Parathyroid adenoma (tissue), 2 donors: ENCODE measurements at regions not wholly inside any gene's neighbourhood (a gene's known extent, or its start where the extent isn't known, plus 50 kb on each side); places are given as distances from the start of the nearest gene placed in this dataset.

Source experiments
- H2AFZ ChIP-seq: fragments of 300-600 bp; sonication (generic); one replicate; pipeline ENCODE4 v1.7.0; 2017; ENCODE audit warnings: antibody characterized with exemption, mild to moderate bottlenecking
- H3K27ac ChIP-seq: fragments of 300-600 bp; sonication (generic); one replicate; pipeline ENCODE4 v1.7.0; 2017
- H3K27me3 ChIP-seq: fragments of 300-600 bp; sonication (generic); one replicate; pipeline ENCODE4 v1.7.0; 2017; ENCODE audit warnings: low read length; ENCODE audit not compliant: control insufficient read depth, insufficient read depth
- H3K36me3 ChIP-seq: fragments of 300-600 bp; sonication (generic); one replicate; pipeline ENCODE4 v1.7.0; 2017; ENCODE audit warnings: low read length; ENCODE audit not compliant: control insufficient read depth, insufficient read depth
- H3K4me1 ChIP-seq: fragments of 300-600 bp; sonication (generic); one replicate; pipeline ENCODE4 v1.7.0; 2017; ENCODE audit warnings: control low read depth
- H3K4me2 ChIP-seq: fragments of 300-600 bp; sonication (generic); one replicate; pipeline ENCODE4 v1.7.0; 2017; ENCODE audit warnings: low read length
- H3K4me3 ChIP-seq: fragments of 300-600 bp; sonication (generic); one replicate; pipeline ENCODE4 v1.7.0; 2017; ENCODE audit warnings: low read depth, low read length
- H3K79me2 ChIP-seq: fragments of 300-600 bp; sonication (generic); one replicate; pipeline ENCODE4 v1.7.0; 2017; ENCODE audit warnings: control low read depth
- H3K9ac ChIP-seq: fragments of 300-600 bp; sonication (generic); one replicate; pipeline ENCODE4 v1.7.0; 2017; ENCODE audit warnings: mild to moderate bottlenecking
- H3K9me3 ChIP-seq: fragments of 300-600 bp; sonication (generic); one replicate; pipeline ENCODE4 v1.7.0; 2017; ENCODE audit warnings: low read length; ENCODE audit not compliant: control insufficient read depth
- CTCF ChIP-seq: fragments of 300-600 bp; sonication (generic); IDR thresholded peaks from one replicate; pipeline ENCODE4 v1.7.0; 2017; ENCODE audit warnings: antibody characterized with exemption, mild to moderate bottlenecking
- donor health status: primary hyperparathyroidism.

- TF ChIP-seq CTCF = no peak
- Histone ChIP-seq H3K4me2 (no peak overlapping the region), H3K9me3 (no peaks in the 10 kb centered on the region), H3K36me3 (no peaks in the 10 kb centered on the region), H3K27me3 (no peaks in the 10 kb centered on the region), H3K9ac (no peak overlapping the region), H3K79me2 (no peaks in the 10 kb centered on the region), H3K4me3 (no peak overlapping the region), H2AFZ (no peak overlapping the region), H3K4me1 (no peaks in the 10 kb centered on the region), H3K27ac (no peak overlapping the region)
Measured at GRCh38 chr2:149808556-149808955, 221.0 kb upstream of the MMADHC start.

- Histone ChIP-seq H3K9me3 (no peaks in the 10 kb centered on the region), H3K9ac (no peak overlapping the region), H3K4me3 (no peak overlapping the region), H3K36me3 (no peaks in the 10 kb centered on the region), H2AFZ (no peak overlapping the region), H3K4me2 (no peak overlapping the region), H3K4me1 (no peaks in the 10 kb centered on the region), H3K27me3 (no peaks in the 10 kb centered on the region), H3K27ac (no peak overlapping the region), H3K79me2 (no peaks in the 10 kb centered on the region)
- no peak for TF ChIP-seq CTCF
Measured at GRCh38 chr2:149806651-149807050, 219.1 kb upstream of the MMADHC start.

DNA sequence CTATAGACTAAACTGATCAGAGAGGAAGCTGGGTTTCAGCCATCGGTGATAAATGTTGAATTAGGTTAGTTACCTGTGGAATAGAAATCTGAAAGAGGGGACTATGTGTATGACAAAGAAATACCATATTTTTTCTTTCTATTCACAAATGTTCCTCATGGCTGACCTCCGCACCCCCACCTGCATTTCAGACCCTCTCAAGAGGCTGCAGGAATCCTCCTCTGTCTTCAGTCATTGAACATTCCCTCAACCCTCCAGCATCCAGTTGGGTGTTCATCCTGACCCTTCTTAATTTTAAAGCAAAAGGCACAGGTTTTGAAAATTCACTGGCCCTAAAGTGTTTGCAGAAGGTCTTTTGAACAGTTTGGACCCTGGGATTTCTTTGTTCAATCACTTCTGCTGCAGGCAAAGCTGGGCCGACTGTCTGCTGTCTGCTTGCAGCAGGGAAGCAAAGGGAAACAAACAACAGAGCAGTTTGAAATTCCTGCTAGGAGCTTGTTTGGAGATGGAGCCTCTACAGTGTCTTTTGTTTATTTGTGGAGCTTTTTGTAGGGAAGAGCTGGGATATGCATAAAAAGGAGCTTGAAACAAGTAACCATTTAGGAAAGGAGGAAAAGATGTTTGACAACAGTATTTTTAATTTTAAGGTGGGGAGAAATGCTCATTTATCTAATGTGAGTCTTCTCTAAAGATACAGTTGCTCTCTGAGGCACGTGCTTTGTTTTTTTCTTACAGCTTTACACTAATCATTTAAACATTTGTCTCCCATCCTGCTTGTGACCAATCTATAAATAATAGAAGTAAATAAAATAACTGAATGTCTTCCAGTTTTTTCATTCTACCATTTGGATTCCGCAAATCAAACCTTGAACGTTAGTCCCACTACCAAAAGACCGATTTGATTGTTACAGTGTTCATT, 213.3 kb upstream of the MMADHC start:
- Histone ChIP-seq H3K4me3 (no peak overlapping the region), H3K36me3 (no peaks in the 10 kb centered on the region), H3K9me3 (no peaks in the 10 kb centered on the region), H3K9ac (no peak overlapping the region), H3K27ac (no peak overlapping the region), H2AFZ (no peak overlapping the region), H3K79me2 (no peaks in the 10 kb centered on the region), H3K4me2 (no peak overlapping the region), H3K27me3 (no peaks in the 10 kb centered on the region), H3K4me1 (no peaks in the 10 kb centered on the region)
- TF ChIP-seq CTCF = no peak

- no peak for TF ChIP-seq CTCF
- Histone ChIP-seq H3K79me2 (no peaks in the 10 kb centered on the region), H3K4me3 (no peak overlapping the region), H3K4me2 (no peak overlapping the region), H3K27ac (no peak overlapping the region), H3K9me3 (no peaks in the 10 kb centered on the region), H3K4me1 (no peaks in the 10 kb centered on the region), H2AFZ (no peak overlapping the region), H3K36me3 (no peaks in the 10 kb centered on the region), H3K27me3 (no peaks in the 10 kb centered on the region), H3K9ac (no peak overlapping the region)
Measured at GRCh38 chr2:149799013-149799705, 211.6 kb upstream of the MMADHC start.
